A549 (cell line): ENCODE measurements at regions not wholly inside any gene's neighbourhood (a gene's known extent, or its start where the extent isn't known, plus 50 kb on each side); places are given as distances from the start of the nearest gene placed in this dataset.

Source experiments
- ATAC-seq, 2 experiments: fragments of 200-7000 bp in 1 of 2; fragments of >200 bp in 1 of 2; cut with Nextera tagmentation in 1 of 2; cut with Tn5 transposase in 1 of 2; 3 replicates each; pipeline versions ENCODE4 v1.8.0 to v1.9.1; 2018 to 2020; ENCODE audit warnings: mild to moderate bottlenecking in 1 of 2, moderate library complexity in 1 of 2
- CTCF ChIA-PET: fragments of 300-600 bp; sonication (Branson Sonifier 250); formaldehyde crosslinking; extraction: SDS; loops from one replicate; lab custom pipeline; 2021; ENCODE audit warnings: antibody characterized with exemption, inconsistent platforms; lab: Yijun Ruan, JAX
- POLR2A ChIA-PET: fragments of 350-600 bp; formaldehyde crosslinking; extraction: SDS; loops from one replicate; lab custom pipeline; 2021; ENCODE audit warnings: antibody characterized with exemption, inconsistent platforms; lab: Yijun Ruan, JAX
- DNase-seq, 2 experiments: peaks; one replicate each; pipeline versions ENCODE4 v3.0.0 to v3.0.0-alpha.2; 2011 to 2016; ENCODE audit warnings: low read depth in 1 of 2, low spot score in 1 of 2
- FAIRE-seq: peaks from 2 replicates; lab custom pipeline; 2011; peaks lifted over from hg19 to GRCh38; lab: Jason Lieb, UNC
- H3K27ac ChIP-seq, 2 experiments: fragments of >200 bp; sonication (Bioruptor Twin); formaldehyde crosslinking; 3 replicates each; pipeline ENCODE4 v1.5.1; 2016 to 2017
- H3K4me1 ChIP-seq: fragments of >200 bp; sonication (Bioruptor Twin); formaldehyde crosslinking; 3 replicates; pipeline ENCODE4 v1.6.1; 2016
- H3K4me2 ChIP-seq: fragments of >200 bp; sonication (Bioruptor Twin); formaldehyde crosslinking; 3 replicates; pipeline ENCODE4 v1.6.1; 2016
- H3K4me3 ChIP-seq: fragments of >200 bp; sonication (Bioruptor Twin); formaldehyde crosslinking; 3 replicates; pipeline ENCODE4 v1.5.1; 2016
- H3K9me3 ChIP-seq: fragments of >200 bp; sonication (Bioruptor Twin); formaldehyde crosslinking; 3 replicates; pipeline ENCODE4 v1.6.1; 2016
- BHLHE40 ChIP-seq: IDR thresholded peaks from 2 replicates; pipeline ENCODE4 v1.6.1; 2012; ENCODE audit warnings: low read depth, low read length, inconsistent platforms
- CBX8 ChIP-seq: fragments of 200-600 bp; sonication (generic); IDR thresholded peaks from 2 replicates; pipeline ENCODE4 v1.6.1; 2016
- CHD4 ChIP-seq: fragments of 200-600 bp; sonication (generic); IDR thresholded peaks from 2 replicates; pipeline ENCODE4 v1.6.1; 2016; ENCODE audit warnings: antibody characterized with exemption, mild to moderate bottlenecking, borderline replicate concordance
- EP300 ChIP-seq, 2 experiments: fragments of >200 bp; sonication (Bioruptor Twin); formaldehyde crosslinking; IDR thresholded peaks; 2 replicates in 1 of 2; 3 replicates in 1 of 2; pipeline ENCODE4 v1.6.1; 2016 to 2017
- FOSL2 ChIP-seq, 2 experiments: fragments of 450-650 bp in 1 of 2; fragments of >200 bp in 1 of 2; sonication (Bioruptor Twin) in 1 of 2; formaldehyde crosslinking; IDR thresholded peaks; 2 replicates each; pipeline versions ENCODE4 v1.5.0 to v1.6.1; 2016 to 2020; ENCODE audit warnings: mild to moderate bottlenecking in 1 of 2, moderate library complexity in 1 of 2
- GATA3 ChIP-seq: IDR thresholded peaks from 2 replicates; pipeline ENCODE4 v1.6.1; 2012; ENCODE audit warnings: borderline replicate concordance
- HDAC2 ChIP-seq: fragments of 200-600 bp; sonication (generic); IDR thresholded peaks from 2 replicates; pipeline ENCODE4 v1.6.1; 2016
- HEYL ChIP-seq: fragments of 250-450 bp; sonication (Bioruptor Pico); IDR thresholded peaks from 2 replicates; pipeline ENCODE4 v1.8.0; 2021; ENCODE audit warnings: mild to moderate bottlenecking, moderate library complexity
- JUNB ChIP-seq: fragments of >200 bp; sonication (Bioruptor Twin); formaldehyde crosslinking; IDR thresholded peaks from 2 replicates; pipeline ENCODE4 v1.6.1; 2016
- KDM1A ChIP-seq: fragments of 200-600 bp; sonication (generic); IDR thresholded peaks from 2 replicates; pipeline ENCODE4 v1.6.1; 2016; ENCODE audit warnings: low read depth, mild to moderate bottlenecking
- MYC ChIP-seq: IDR thresholded peaks from 2 replicates; pipeline ENCODE4 v1.6.1; 2012; ENCODE audit warnings: mild to moderate bottlenecking, inconsistent platforms, low read length, improper control_type of control experiment, borderline replicate concordance
- NFE2L2 ChIP-seq: fragments of 150-350 bp; conservative IDR thresholded peaks from 2 replicates; pipeline ENCODE4 v1.6.1; 2014; ENCODE audit warnings: low read length
- PHF8 ChIP-seq: fragments of 200-600 bp; sonication (generic); IDR thresholded peaks from 2 replicates; pipeline ENCODE4 v1.6.1; 2016; ENCODE audit warnings: low read depth, mild to moderate bottlenecking, antibody characterized with exemption, moderate library complexity, borderline replicate concordance
- POLR2AphosphoS2 ChIP-seq: conservative IDR thresholded peaks from 2 replicates; pipeline ENCODE4 v1.6.1; 2012; ENCODE audit warnings: low read length, improper control_type of control experiment, inconsistent platforms
- RAD21 ChIP-seq, 2 experiments: fragments of >200 bp in 1 of 2; sonication (Bioruptor Twin) in 1 of 2; formaldehyde crosslinking in 1 of 2; IDR thresholded peaks in 1 of 2; conservative IDR thresholded peaks in 1 of 2; 2 replicates in 1 of 2; 3 replicates in 1 of 2; pipeline ENCODE4 v1.6.1; 2012 to 2018; ENCODE audit warnings: inconsistent platforms in 1 of 2
- RARB ChIP-seq: fragments of 250-450 bp; sonication (Bioruptor Pico); IDR thresholded peaks from 2 replicates; pipeline ENCODE4 v1.8.0; 2021; ENCODE audit warnings: mild to moderate bottlenecking, moderate library complexity
- RFX5 ChIP-seq: fragments of 450-650 bp; IDR thresholded peaks from 2 replicates; pipeline ENCODE4 v1.7.1; 2014; ENCODE audit warnings: antibody characterized with exemption, mild to moderate bottlenecking, moderate library complexity
- SMC3 ChIP-seq: fragments of >200 bp; sonication (Bioruptor Twin); formaldehyde crosslinking; IDR thresholded peaks from 3 replicates; pipeline ENCODE4 v1.6.1; 2018; ENCODE audit warnings: inconsistent platforms
- ZC3H11A ChIP-seq: fragments of 450-650 bp; IDR thresholded peaks from 2 replicates; pipeline ENCODE4 v1.6.1; 2014; ENCODE audit warnings: antibody characterized with exemption, mild to moderate bottlenecking
- ZSCAN20 ChIP-seq: fragments of 250-450 bp; sonication (Bioruptor Pico); IDR thresholded peaks from 2 replicates; pipeline ENCODE4 v1.8.0; 2022; ENCODE audit warnings: mild to moderate bottlenecking, moderate library complexity
- WGBS: methylation state at CpG from one replicate; pipeline ENCODE4 v1.1.6; 2017; ENCODE audit errors: missing lambda C conversion rate; 5-methylcytosine and 5-hydroxymethylcytosine counted together
- TF ChIP-seq, protein P1 (sequence below): IDR thresholded peaks from 2 replicates; pipeline ENCODE4 v1.6.1; 2012; ENCODE audit warnings: low read depth, borderline replicate concordance
- TF ChIP-seq, protein P2 (sequence below): fragments of >200 bp; sonication (Bioruptor Twin); formaldehyde crosslinking; IDR thresholded peaks from 3 replicates; pipeline ENCODE4 v1.5.1; 2016
- TF ChIP-seq, protein P3 (sequence below): IDR thresholded peaks from 2 replicates; pipeline ENCODE4 v1.6.1; 2012
- TF ChIP-seq, protein P4 (sequence below): fragments of 450-650 bp; IDR thresholded peaks from 2 replicates; pipeline ENCODE4 v1.6.1; 2014; ENCODE audit warnings: antibody characterized with exemption
- TF ChIP-seq, protein P5 (sequence below): fragments of >200 bp; sonication (Bioruptor Twin); formaldehyde crosslinking; IDR thresholded peaks from 2 replicates; pipeline ENCODE4 v1.6.1; 2016
- TF ChIP-seq, protein P6 (sequence below): fragments of >200 bp; sonication (Bioruptor Twin); formaldehyde crosslinking; IDR thresholded peaks from 3 replicates; pipeline ENCODE4 v1.6.1; 2016
- TF ChIP-seq, protein P7 (sequence below): fragments of 200-600 bp; sonication (generic); IDR thresholded peaks from 2 replicates; pipeline ENCODE4 v1.6.1; 2016; ENCODE audit warnings: antibody characterized with exemption, mild to moderate bottlenecking, moderate library complexity

DNA sequence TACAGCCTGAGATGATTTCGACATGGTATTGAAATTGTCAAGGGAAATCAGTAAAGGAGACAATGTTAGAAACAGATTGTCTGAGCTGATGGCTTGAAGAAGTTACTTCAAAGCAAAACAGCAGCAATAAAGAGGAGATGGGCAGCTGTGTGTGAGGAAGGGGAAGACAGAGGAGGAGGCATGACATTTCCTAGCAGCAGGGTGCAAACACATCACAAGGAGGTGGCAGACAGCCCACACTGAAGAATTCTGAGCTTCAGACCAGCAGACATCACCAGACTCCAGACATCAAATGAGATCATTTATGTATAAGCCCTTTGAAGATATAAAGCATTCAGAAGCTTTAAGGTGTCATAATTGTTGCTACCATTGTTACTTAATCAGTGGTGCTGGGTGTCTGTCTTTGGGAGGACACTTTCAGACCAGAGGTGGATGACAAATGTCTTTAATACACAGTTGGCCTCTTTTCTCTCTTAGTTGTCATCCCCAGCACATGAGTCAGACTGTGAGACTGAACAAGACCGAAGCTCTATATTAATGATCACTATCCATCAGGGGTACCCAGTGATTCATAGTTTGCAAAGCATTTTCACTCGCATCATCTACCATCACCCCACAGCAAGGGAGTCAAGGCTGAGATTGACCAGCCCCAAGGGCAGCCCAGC, 203.9 kb downstream of the MINAR1 start:
- peak in 1 of 2 experiments; percentile 11; a peak in 3 of 6 replicates for ATAC-seq
- 13% methylated on average over 3 of the region's 3 CpGs for WGBS
- Histone ChIP-seq H3K4me1 (peaks cover 51% of the 10 kb centered on the region), H3K27ac (peak overlapping the region; percentile 53 to 78), H3K4me3 (no peak overlapping the region), H3K9me3 (peaks cover 5% of the 10 kb centered on the region; the same call in 1 of the 3 replicates), H3K4me2 (peak overlapping the region; percentile 53)
- DNase-seq: peak in 1 of 2 experiments; percentile 43
- no peak for FAIRE-seq
- TF ChIP-seq FOSL2 (IDR thresholded peaks at IDR 0.05): no peak
- TF ChIP-seq FOSL2 (CRISPR knock-in tag; IDR thresholded peaks at IDR 0.05): peak; percentile 51
- no peak for TF ChIP-seq CHD4
- TF ChIP-seq EP300 (IDR thresholded peaks at IDR 0.05): 0 out of 5 replicates have a peak, but pooled peaks of 1 of the 2 experiments have one; percentile 10
- POLR2A ChIA-PET: no interaction called here
- CTCF ChIA-PET: interaction anchor here (0.6 to 1.6 kb wide), 4 partner anchors 29 to 268 kb away, joined by 3 to 5 read pairs (median 3); no protein-coding TSS in a partner anchor

DNA sequence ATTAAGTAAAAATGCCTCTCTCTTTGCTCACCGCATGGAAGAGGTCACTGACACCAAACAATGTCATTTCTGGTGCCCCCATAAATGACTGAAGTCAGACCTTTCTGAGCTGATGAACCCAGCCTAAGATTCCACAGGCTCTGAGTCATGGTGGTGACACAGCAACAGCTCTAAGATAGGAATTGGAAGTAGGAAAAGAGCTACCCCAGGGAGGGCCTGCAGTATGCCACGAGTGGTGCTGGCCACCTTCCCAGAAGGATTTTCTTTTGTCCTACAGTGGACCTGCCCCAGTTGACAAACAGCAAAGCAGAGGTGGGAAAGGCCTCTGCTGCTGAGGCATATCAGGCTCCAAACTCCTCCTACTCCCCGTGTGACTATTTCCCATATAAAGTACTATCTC, 208.1 kb downstream of the MINAR1 start:
- ATAC-seq (peak; percentile 92 to 93), FAIRE-seq (peak; percentile 93), DNase-seq (peak; percentile 66 to 91)
- WGBS: 0% methylated on average over 3 of the region's 3 CpGs
- CTCF ChIA-PET: interaction anchor here (1.2 to 2.1 kb wide), 3 partner anchors 11 to 213 kb away, joined by 3 to 7 read pairs (median 3); no protein-coding TSS in a partner anchor
- H3K9me3 ChIP-seq: no peaks in the 10 kb centered on the region
- POLR2A ChIA-PET: interaction anchor here (1.4 kb wide), 1 partner anchor 283 kb away, joined by 3 read pairs; no protein-coding TSS in a partner anchor
- H3K4me3 ChIP-seq: no peak overlapping the region
- H3K4me2 ChIP-seq: peak overlapping the region; percentile 54
- peaks cover 61% of the 10 kb centered on the region for H3K4me1 ChIP-seq
- peak overlapping the region; percentile 54 to 78 for H3K27ac ChIP-seq
- no peak for TF ChIP-seq PHF8
- TF ChIP-seq ZSCAN20 (CRISPR knock-in tag): no peak
- TF ChIP-seq, protein P1, sequence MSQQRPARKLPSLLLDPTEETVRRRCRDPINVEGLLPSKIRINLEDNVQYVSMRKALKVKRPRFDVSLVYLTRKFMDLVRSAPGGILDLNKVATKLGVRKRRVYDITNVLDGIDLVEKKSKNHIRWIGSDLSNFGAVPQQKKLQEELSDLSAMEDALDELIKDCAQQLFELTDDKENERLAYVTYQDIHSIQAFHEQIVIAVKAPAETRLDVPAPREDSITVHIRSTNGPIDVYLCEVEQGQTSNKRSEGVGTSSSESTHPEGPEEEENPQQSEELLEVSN: no peak
- TF ChIP-seq RFX5: 0 out of 2 replicates have a peak, but pooled peaks have one; percentile 34
- TF ChIP-seq, protein P2, sequence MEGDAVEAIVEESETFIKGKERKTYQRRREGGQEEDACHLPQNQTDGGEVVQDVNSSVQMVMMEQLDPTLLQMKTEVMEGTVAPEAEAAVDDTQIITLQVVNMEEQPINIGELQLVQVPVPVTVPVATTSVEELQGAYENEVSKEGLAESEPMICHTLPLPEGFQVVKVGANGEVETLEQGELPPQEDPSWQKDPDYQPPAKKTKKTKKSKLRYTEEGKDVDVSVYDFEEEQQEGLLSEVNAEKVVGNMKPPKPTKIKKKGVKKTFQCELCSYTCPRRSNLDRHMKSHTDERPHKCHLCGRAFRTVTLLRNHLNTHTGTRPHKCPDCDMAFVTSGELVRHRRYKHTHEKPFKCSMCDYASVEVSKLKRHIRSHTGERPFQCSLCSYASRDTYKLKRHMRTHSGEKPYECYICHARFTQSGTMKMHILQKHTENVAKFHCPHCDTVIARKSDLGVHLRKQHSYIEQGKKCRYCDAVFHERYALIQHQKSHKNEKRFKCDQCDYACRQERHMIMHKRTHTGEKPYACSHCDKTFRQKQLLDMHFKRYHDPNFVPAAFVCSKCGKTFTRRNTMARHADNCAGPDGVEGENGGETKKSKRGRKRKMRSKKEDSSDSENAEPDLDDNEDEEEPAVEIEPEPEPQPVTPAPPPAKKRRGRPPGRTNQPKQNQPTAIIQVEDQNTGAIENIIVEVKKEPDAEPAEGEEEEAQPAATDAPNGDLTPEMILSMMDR: no peak
- no peak for TF ChIP-seq MYC
- TF ChIP-seq, protein P3, sequence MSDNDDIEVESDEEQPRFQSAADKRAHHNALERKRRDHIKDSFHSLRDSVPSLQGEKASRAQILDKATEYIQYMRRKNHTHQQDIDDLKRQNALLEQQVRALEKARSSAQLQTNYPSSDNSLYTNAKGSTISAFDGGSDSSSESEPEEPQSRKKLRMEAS: peak; percentile 90
- no peak for TF ChIP-seq CBX8
- no peak for TF ChIP-seq POLR2AphosphoS2
- peak; percentile 34; the same call in 1 of the 3 replicates for TF ChIP-seq SMC3
- TF ChIP-seq NFE2L2: 0 out of 2 replicates have a peak, but pooled peaks have one; percentile 22
- no peak for TF ChIP-seq HEYL (CRISPR knock-in tag)
- TF ChIP-seq RAD21 (conservative IDR thresholded peaks at IDR 0.05 in 1 of 2, IDR thresholded peaks at IDR 0.05 in 1 of 2): peak; percentile 16 to 42; a peak in 4 of 5 replicates
- TF ChIP-seq FOSL2 (IDR thresholded peaks at IDR 0.05): peak; percentile 82
- peak; percentile 88 for TF ChIP-seq FOSL2 (CRISPR knock-in tag; IDR thresholded peaks at IDR 0.05)
- TF ChIP-seq BHLHE40: no peak
- TF ChIP-seq RARB: no peak
- TF ChIP-seq, protein P4, sequence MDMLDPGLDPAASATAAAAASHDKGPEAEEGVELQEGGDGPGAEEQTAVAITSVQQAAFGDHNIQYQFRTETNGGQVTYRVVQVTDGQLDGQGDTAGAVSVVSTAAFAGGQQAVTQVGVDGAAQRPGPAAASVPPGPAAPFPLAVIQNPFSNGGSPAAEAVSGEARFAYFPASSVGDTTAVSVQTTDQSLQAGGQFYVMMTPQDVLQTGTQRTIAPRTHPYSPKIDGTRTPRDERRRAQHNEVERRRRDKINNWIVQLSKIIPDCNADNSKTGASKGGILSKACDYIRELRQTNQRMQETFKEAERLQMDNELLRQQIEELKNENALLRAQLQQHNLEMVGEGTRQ: no peak
- TF ChIP-seq EP300 (IDR thresholded peaks at IDR 0.05): peak; percentile 54 to 74; a peak in 2 of 5 replicates
- TF ChIP-seq, protein P5, sequence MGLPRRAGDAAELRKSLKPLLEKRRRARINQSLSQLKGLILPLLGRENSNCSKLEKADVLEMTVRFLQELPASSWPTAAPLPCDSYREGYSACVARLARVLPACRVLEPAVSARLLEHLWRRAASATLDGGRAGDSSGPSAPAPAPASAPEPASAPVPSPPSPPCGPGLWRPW: no peak
- no peak for TF ChIP-seq KDM1A
- TF ChIP-seq GATA3: peak; percentile 80; the same call in 1 of the 2 replicates
- no peak for TF ChIP-seq ZC3H11A
- TF ChIP-seq JUNB: peak; percentile 88
- TF ChIP-seq, protein P6, sequence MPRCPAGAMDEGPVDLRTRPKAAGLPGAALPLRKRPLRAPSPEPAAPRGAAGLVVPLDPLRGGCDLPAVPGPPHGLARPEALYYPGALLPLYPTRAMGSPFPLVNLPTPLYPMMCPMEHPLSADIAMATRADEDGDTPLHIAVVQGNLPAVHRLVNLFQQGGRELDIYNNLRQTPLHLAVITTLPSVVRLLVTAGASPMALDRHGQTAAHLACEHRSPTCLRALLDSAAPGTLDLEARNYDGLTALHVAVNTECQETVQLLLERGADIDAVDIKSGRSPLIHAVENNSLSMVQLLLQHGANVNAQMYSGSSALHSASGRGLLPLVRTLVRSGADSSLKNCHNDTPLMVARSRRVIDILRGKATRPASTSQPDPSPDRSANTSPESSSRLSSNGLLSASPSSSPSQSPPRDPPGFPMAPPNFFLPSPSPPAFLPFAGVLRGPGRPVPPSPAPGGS: 0 out of 3 replicates have a peak, but pooled peaks have one; percentile 57
- no peak for TF ChIP-seq HDAC2
- TF ChIP-seq, protein P7, sequence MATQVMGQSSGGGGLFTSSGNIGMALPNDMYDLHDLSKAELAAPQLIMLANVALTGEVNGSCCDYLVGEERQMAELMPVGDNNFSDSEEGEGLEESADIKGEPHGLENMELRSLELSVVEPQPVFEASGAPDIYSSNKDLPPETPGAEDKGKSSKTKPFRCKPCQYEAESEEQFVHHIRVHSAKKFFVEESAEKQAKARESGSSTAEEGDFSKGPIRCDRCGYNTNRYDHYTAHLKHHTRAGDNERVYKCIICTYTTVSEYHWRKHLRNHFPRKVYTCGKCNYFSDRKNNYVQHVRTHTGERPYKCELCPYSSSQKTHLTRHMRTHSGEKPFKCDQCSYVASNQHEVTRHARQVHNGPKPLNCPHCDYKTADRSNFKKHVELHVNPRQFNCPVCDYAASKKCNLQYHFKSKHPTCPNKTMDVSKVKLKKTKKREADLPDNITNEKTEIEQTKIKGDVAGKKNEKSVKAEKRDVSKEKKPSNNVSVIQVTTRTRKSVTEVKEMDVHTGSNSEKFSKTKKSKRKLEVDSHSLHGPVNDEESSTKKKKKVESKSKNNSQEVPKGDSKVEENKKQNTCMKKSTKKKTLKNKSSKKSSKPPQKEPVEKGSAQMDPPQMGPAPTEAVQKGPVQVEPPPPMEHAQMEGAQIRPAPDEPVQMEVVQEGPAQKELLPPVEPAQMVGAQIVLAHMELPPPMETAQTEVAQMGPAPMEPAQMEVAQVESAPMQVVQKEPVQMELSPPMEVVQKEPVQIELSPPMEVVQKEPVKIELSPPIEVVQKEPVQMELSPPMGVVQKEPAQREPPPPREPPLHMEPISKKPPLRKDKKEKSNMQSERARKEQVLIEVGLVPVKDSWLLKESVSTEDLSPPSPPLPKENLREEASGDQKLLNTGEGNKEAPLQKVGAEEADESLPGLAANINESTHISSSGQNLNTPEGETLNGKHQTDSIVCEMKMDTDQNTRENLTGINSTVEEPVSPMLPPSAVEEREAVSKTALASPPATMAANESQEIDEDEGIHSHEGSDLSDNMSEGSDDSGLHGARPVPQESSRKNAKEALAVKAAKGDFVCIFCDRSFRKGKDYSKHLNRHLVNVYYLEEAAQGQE: no peak
